T-cell (primary cell): ENCODE measurements at regions not wholly inside any gene's neighbourhood (a gene's known extent, or its start where the extent isn't known, plus 50 kb on each side); places are given as distances from the start of the nearest gene placed in this dataset.

ENCODE experiments used
- ATAC-seq, 4 experiments: fragments of 200-7000 bp in 3 of 4; fragments of 150-1000 bp in 1 of 4; cut with Tn5 transposase; replicated peaks in 1 of 4; 1 replicate in 3 of 4; 2 replicates in 1 of 4; pipeline ENCODE4 v1.10.0; 2021; ENCODE audit warnings: moderate library complexity in 3 of 4, mild to moderate bottlenecking in 2 of 4, moderate number of reproducible peaks in 1 of 4
- CTCF ChIA-PET, 2 donors: fragments of 300-600 bp; sonication (Branson Sonifier 250); formaldehyde crosslinking; loops; one replicate each; lab custom pipeline; 2022; ENCODE audit warnings: antibody characterized with exemption in 2 of 2; lab: Charles Lee
- POLR2A ChIA-PET, 2 donors: fragments of 300-600 bp; sonication (Branson Sonifier 250); formaldehyde crosslinking; loops; one replicate each; lab custom pipeline; 2022; ENCODE audit warnings: antibody characterized with exemption in 2 of 2; lab: Charles Lee
- DNase-seq, 35 experiments: peaks; one replicate each; pipeline versions ENCODE4 v3.0.0 to v3.0.0-alpha.2; 2013 to 2023
- H3K27ac ChIP-seq: one replicate; pipeline ENCODE4 v1.5.1; 2013; ENCODE audit warnings: low read length
- H3K27me3 ChIP-seq, 2 experiments: replicated peaks in 1 of 2; 1 replicate in 1 of 2; 2 replicates in 1 of 2; pipeline versions ENCODE4 v1.6.1 to v1.7.0; 2013; ENCODE audit warnings: low read length in 1 of 2, mixed read lengths in 1 of 2; ENCODE audit not compliant: control insufficient read depth in 2 of 2, insufficient read depth in 2 of 2; ENCODE audit errors: extremely low read depth in 1 of 2
- H3K36me3 ChIP-seq, 2 donors: 1 replicate in 1 of 2; 2 replicates in 1 of 2; pipeline versions ENCODE4 v1.6.1 to v1.7.0; 2013; ENCODE audit warnings: low read length in 1 of 2; ENCODE audit not compliant: control insufficient read depth in 2 of 2, insufficient read depth in 1 of 2; ENCODE audit errors: extremely low read depth in 1 of 2
- H3K4me1 ChIP-seq, 2 experiments: 1 replicate in 1 of 2; 2 replicates in 1 of 2; pipeline versions ENCODE4 v1.6.1 to v1.7.0; 2013; ENCODE audit warnings: low read length in 2 of 2, mixed read lengths in 1 of 2; ENCODE audit not compliant: insufficient read depth in 2 of 2, control insufficient read depth in 1 of 2; ENCODE audit errors: extremely low read depth in 1 of 2
- H3K4me3 ChIP-seq, 2 donors: 1 replicate in 1 of 2; 2 replicates in 1 of 2; pipeline versions ENCODE4 v1.5.1 to v1.7.0; 2013; ENCODE audit warnings: mild to moderate bottlenecking in 2 of 2, low read length in 1 of 2, moderate library complexity in 1 of 2; ENCODE audit not compliant: control insufficient read depth in 1 of 2; ENCODE audit errors: extremely low read depth in 1 of 2
- H3K9me3 ChIP-seq: 2 replicates; pipeline ENCODE4 v1.7.0; 2013
- H3K27ac Mint-ChIP-seq, 2 donors: one replicate each; pipeline ENCODE4 v1.8.0; 2020 to 2021; ENCODE audit warnings: mild to moderate bottlenecking in 2 of 2, mixed read lengths in 2 of 2
- H3K27me3 Mint-ChIP-seq, 2 donors: one replicate each; pipeline ENCODE4 v1.8.0; 2021 to 2022; ENCODE audit warnings: mixed read lengths in 2 of 2
- H3K36me3 Mint-ChIP-seq: one replicate; pipeline ENCODE4 v1.8.0; 2021; ENCODE audit warnings: mixed read lengths
- H3K4me1 Mint-ChIP-seq, 3 donors: one replicate each; pipeline ENCODE4 v1.8.0; 2020 to 2022; ENCODE audit warnings: mixed read lengths in 3 of 3, mild to moderate bottlenecking in 1 of 3
- H3K4me3 Mint-ChIP-seq, 3 donors: one replicate each; pipeline ENCODE4 v1.8.0; 2020 to 2022; ENCODE audit warnings: mild to moderate bottlenecking in 3 of 3, mixed read lengths in 3 of 3, moderate library complexity in 3 of 3
- H3K9me3 Mint-ChIP-seq, 3 donors: one replicate each; pipeline ENCODE4 v1.8.0; 2020 to 2022; ENCODE audit warnings: mixed read lengths in 3 of 3
- WGBS: methylation state at CpG from one replicate; pipeline ENCODE4 v1.1.5; 2013; ENCODE audit warnings: missing lambda C conversion rate; ENCODE audit not compliant: insufficient coverage; 5-methylcytosine and 5-hydroxymethylcytosine counted together

DNA sequence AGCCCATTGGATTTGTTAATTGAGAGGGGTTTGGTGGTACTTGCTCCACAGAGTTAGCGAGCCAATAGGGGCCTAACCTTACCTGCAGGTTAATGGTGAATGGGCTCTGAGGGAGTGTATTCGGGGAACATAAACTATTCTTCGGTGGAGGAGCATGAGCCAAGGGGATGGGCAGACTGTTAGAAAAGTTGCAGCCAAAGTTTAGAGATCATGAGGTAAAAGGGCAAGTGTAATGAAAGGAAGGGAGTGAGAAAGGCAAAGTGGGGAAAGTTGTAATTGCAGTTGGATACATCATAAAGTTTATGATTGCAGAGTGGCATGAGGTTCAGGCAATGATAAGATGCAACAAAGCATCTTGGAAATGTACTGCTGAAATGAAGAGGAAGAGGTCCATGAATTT lies 142.1 kb upstream of the TBX18 start:
- Mint-ChIP-seq H3K27ac (no peak overlapping the region), H3K36me3 (no peaks in the 10 kb centered on the region), H3K9me3 (peaks cover 0 to 2% (median 0%) of the 10 kb centered on the region in 3 donors), H3K4me1 (no peaks in the 10 kb centered on the region), H3K4me3 (no peak overlapping the region), H3K27me3 (no peaks in the 10 kb centered on the region)
- Histone ChIP-seq H3K36me3 (no peaks in the 10 kb centered on the region), H3K27ac (no peak overlapping the region), H3K4me1 (no peaks in the 10 kb centered on the region), H3K4me3 (no peak overlapping the region), H3K27me3 (no peaks in the 10 kb centered on the region), H3K9me3 (no peaks in the 10 kb centered on the region)
- WGBS: 84% methylated on average over 3 of the region's 3 CpGs
- DNase-seq (no peak), ATAC-seq (no peak)
- ChIA-PET POLR2A (no interaction called here), CTCF (no interaction called here)

- ATAC-seq (no peak), DNase-seq (no peak)
- ChIA-PET CTCF (no interaction called here), POLR2A (no interaction called here)
- Histone ChIP-seq H3K4me1 (no peaks in the 10 kb centered on the region), H3K27ac (no peak overlapping the region), H3K9me3 (no peaks in the 10 kb centered on the region), H3K4me3 (no peak overlapping the region), H3K27me3 (no peaks in the 10 kb centered on the region), H3K36me3 (no peaks in the 10 kb centered on the region)
- H3K4me1 Mint-ChIP-seq: no peaks in the 10 kb centered on the region
- no CpG with 5 or more reads among the region's 1 CpG for WGBS
- no peaks in the 10 kb centered on the region for H3K27me3 Mint-ChIP-seq
- H3K9me3 Mint-ChIP-seq: peaks cover 0 to under 1% (median 0%) of the 10 kb centered on the region in 3 donors
- no peak overlapping the region for H3K4me3 Mint-ChIP-seq
- H3K27ac Mint-ChIP-seq: no peak overlapping the region
- no peaks in the 10 kb centered on the region for H3K36me3 Mint-ChIP-seq
Observed at GRCh38 chr6:84905823-84906222, 141.4 kb upstream of the TBX18 start.

DNA sequence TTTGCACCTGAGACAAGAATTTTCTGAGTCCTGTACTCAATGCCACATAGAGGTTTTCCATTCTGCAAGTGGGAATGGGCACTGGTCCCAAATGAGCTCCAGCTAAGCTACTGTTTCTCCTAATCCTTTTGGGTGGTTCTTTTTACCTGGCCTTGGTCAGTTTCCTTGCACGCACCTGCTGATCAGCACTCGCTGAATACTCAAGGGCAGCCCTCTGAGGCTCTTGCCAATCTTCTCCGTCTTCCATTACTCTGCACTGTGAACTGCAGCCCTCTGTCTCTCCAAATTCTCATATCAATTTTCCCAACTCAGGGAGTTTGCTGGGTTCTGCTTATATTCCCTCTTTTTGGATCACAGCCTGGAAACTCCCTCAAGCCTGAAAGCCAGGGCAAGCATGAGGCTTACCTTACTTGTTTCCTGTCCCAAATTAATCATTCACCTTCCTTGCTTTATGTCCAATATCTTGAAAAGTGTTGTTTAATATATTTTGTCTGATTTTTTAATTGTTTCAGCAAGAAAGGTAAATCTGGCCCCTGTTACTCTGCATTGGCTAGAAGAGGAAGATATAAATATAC lies 138.0 kb upstream of the TBX18 start:
- DNase-seq (no peak), ATAC-seq (no peak)
- Mint-ChIP-seq H3K9me3 (no peaks in the 10 kb centered on the region), H3K36me3 (no peaks in the 10 kb centered on the region), H3K27ac (no peak overlapping the region), H3K4me1 (no peaks in the 10 kb centered on the region), H3K27me3 (no peaks in the 10 kb centered on the region), H3K4me3 (no peak overlapping the region)
- no peaks in the 10 kb centered on the region for H3K4me1 ChIP-seq
- POLR2A ChIA-PET: no interaction called here
- no peaks in the 10 kb centered on the region for H3K9me3 ChIP-seq
- WGBS: 76% methylated on average over 3 of the region's 3 CpGs
- no peaks in the 10 kb centered on the region for H3K27me3 ChIP-seq
- H3K27ac ChIP-seq: no peak overlapping the region
- no peak overlapping the region for H3K4me3 ChIP-seq
- no peaks in the 10 kb centered on the region for H3K36me3 ChIP-seq
- CTCF ChIA-PET: no interaction called here

GRCh38 chr6:84897988-84898594 lies 133.7 kb upstream of the TBX18 start:
- POLR2A ChIA-PET: interaction anchor here in 1 of 2 donors (0.6 kb wide), 1 partner anchor 12 kb away, joined by 3 read pairs; no protein-coding TSS in a partner anchor
- no peaks in the 10 kb centered on the region for H3K9me3 ChIP-seq
- H3K36me3 Mint-ChIP-seq: no peaks in the 10 kb centered on the region
- H3K4me3 Mint-ChIP-seq: no peak overlapping the region
- CTCF ChIA-PET: no interaction called here
- H3K4me1 Mint-ChIP-seq: no peaks in the 10 kb centered on the region
- WGBS: no CpG with 5 or more reads among the region's 3 CpGs
- ATAC-seq (no peak), DNase-seq (no peak)
- no peaks in the 10 kb centered on the region for H3K36me3 ChIP-seq
- H3K27ac ChIP-seq: no peak overlapping the region
- H3K4me1 ChIP-seq: no peaks in the 10 kb centered on the region
- H3K27me3 Mint-ChIP-seq: no peaks in the 10 kb centered on the region
- H3K4me3 ChIP-seq: no peak overlapping the region
- H3K27me3 ChIP-seq: no peaks in the 10 kb centered on the region
- H3K9me3 Mint-ChIP-seq: no peaks in the 10 kb centered on the region
- no peak overlapping the region for H3K27ac Mint-ChIP-seq

DNA sequence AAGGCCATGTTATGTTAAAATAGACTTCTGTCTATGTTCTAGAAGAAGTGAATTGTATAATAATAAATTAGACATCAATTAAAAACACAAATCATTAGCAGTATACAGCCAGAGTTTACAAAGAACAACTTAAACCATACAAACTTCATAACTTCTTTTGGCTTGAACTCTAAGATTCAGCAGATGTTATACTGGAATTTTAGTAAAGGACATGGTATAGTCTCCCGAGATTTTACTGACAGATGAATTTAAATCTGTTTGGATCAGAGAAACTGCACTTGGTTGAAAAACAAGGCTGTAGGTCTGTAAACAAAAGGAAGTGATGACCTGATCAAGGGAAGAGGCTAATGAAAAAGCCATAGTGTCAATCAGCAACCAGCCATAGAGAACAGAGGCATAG lies 132.6 kb upstream of the TBX18 start:
- H3K9me3 Mint-ChIP-seq: no peaks in the 10 kb centered on the region
- Histone ChIP-seq H3K27ac (no peak overlapping the region), H3K4me3 (no peak overlapping the region), H3K9me3 (no peaks in the 10 kb centered on the region), H3K27me3 (no peaks in the 10 kb centered on the region), H3K36me3 (no peaks in the 10 kb centered on the region), H3K4me1 (no peaks in the 10 kb centered on the region)
- POLR2A ChIA-PET: interaction anchor here in 1 of 2 donors (0.5 kb wide), 1 partner anchor 240 kb away, joined by 5 read pairs; no protein-coding TSS in a partner anchor
- H3K27ac Mint-ChIP-seq: no peak overlapping the region
- WGBS: 67% methylated on average over 1 of the region's 1 CpG
- no peaks in the 10 kb centered on the region for H3K27me3 Mint-ChIP-seq
- H3K4me3 Mint-ChIP-seq: no peak overlapping the region
- H3K36me3 Mint-ChIP-seq: no peaks in the 10 kb centered on the region
- ATAC-seq: no peak
- no peaks in the 10 kb centered on the region for H3K4me1 Mint-ChIP-seq
- no peak for DNase-seq
- CTCF ChIA-PET: no interaction called here

GRCh38 chr6:84892671-84893070 lies 128.3 kb upstream of the TBX18 start:
- H3K27me3 Mint-ChIP-seq: no peaks in the 10 kb centered on the region
- Histone ChIP-seq H3K36me3 (no peaks in the 10 kb centered on the region), H3K27ac (no peak overlapping the region), H3K9me3 (no peaks in the 10 kb centered on the region), H3K4me3 (no peak overlapping the region), H3K4me1 (no peaks in the 10 kb centered on the region), H3K27me3 (no peaks in the 10 kb centered on the region)
- no peak overlapping the region for H3K27ac Mint-ChIP-seq
- ATAC-seq (no peak), DNase-seq (no peak)
- no peak overlapping the region for H3K4me3 Mint-ChIP-seq
- H3K36me3 Mint-ChIP-seq: no peaks in the 10 kb centered on the region
- no peaks in the 10 kb centered on the region for H3K4me1 Mint-ChIP-seq
- CTCF ChIA-PET: interaction anchor here in 1 of 2 donors (0.6 kb wide), 1 partner anchor 15 kb away, joined by 3 read pairs; no protein-coding TSS in a partner anchor
- H3K9me3 Mint-ChIP-seq: no peaks in the 10 kb centered on the region
- POLR2A ChIA-PET: no interaction called here
- no CpG with 5 or more reads among the region's 1 CpG for WGBS
